CD14-positive monocyte (primary cell): ENCODE measurements at regions not wholly inside any gene's neighbourhood (a gene's known extent, or its start where the extent isn't known, plus 50 kb on each side); places are given as distances from the start of the nearest gene placed in this dataset.

Experiments
- DNase-seq, 3 donors: peaks; one replicate each; pipeline ENCODE4 v3.0.0-alpha.2; 2011 to 2022
- H2AFZ ChIP-seq: 2 replicates; pipeline ENCODE4 v1.6.0; 2012; ENCODE audit warnings: mild to moderate bottlenecking, low read depth, low read length, inconsistent platforms; ENCODE audit not compliant: insufficient read depth, poor library complexity, severe bottlenecking
- H3K27ac ChIP-seq, 2 donors: 1 replicate in 1 of 2; 2 replicates in 1 of 2; pipeline ENCODE4 v1.5.1; 2012 to 2013; ENCODE audit warnings: low read length in 2 of 2, control low read depth in 1 of 2, inconsistent platforms in 1 of 2, low read depth in 1 of 2, mild to moderate bottlenecking in 1 of 2
- H3K27me3 ChIP-seq, 2 donors: one replicate each; pipeline versions ENCODE4 v1.6.0 to v1.6.1; 2011 to 2013; ENCODE audit warnings: low read length in 2 of 2; ENCODE audit not compliant: control insufficient read depth in 2 of 2, insufficient read depth in 2 of 2
- H3K36me3 ChIP-seq, 2 donors: replicated peaks in 1 of 2; 1 replicate in 1 of 2; 2 replicates in 1 of 2; pipeline versions ENCODE4 v1.5.1 to v1.6.1; 2012 to 2013; ENCODE audit warnings: low read length in 2 of 2, control low read depth in 1 of 2, inconsistent platforms in 1 of 2, mild to moderate bottlenecking in 1 of 2; ENCODE audit not compliant: insufficient read depth in 2 of 2, control insufficient read depth in 1 of 2
- H3K4me1 ChIP-seq, 2 donors: 1 replicate in 1 of 2; 2 replicates in 1 of 2; pipeline versions ENCODE4 v1.5.1 to v1.6.1; 2012 to 2013; ENCODE audit warnings: low read length in 2 of 2, control low read depth in 1 of 2, inconsistent platforms in 1 of 2, mild to moderate bottlenecking in 1 of 2, moderate library complexity in 1 of 2; ENCODE audit not compliant: insufficient read depth in 2 of 2, control insufficient read depth in 1 of 2
- H3K4me2 ChIP-seq: replicated peaks from 2 replicates; pipeline ENCODE3; 2012; ENCODE audit warnings: low read length, moderate library complexity, mild to moderate bottlenecking; ENCODE audit not compliant: poor library complexity, severe bottlenecking; ENCODE audit errors: extremely low read depth
- H3K4me3 ChIP-seq, 3 experiments: fragments of 200-600 bp in 1 of 3; sonication (generic) in 1 of 3; replicated peaks in 1 of 3; 1 replicate in 2 of 3; 2 replicates in 1 of 3; pipeline ENCODE4 v1.5.1; 2011 to 2013; ENCODE audit warnings: low read length in 3 of 3, mild to moderate bottlenecking in 3 of 3, control low read depth in 2 of 3, low read depth in 2 of 3, inconsistent platforms in 1 of 3, moderate library complexity in 1 of 3
- H3K79me2 ChIP-seq: 2 replicates; pipeline ENCODE4 v1.6.0; 2012; ENCODE audit warnings: mild to moderate bottlenecking, control low read depth, inconsistent platforms, low read length, moderate library complexity; ENCODE audit not compliant: insufficient read depth
- H3K9ac ChIP-seq: 2 replicates; pipeline ENCODE4 v1.6.0; 2017; ENCODE audit warnings: low read length, mild to moderate bottlenecking; ENCODE audit not compliant: insufficient read depth, poor library complexity, severe bottlenecking
- H3K9me3 ChIP-seq, 2 donors: replicated peaks in 1 of 2; 1 replicate in 1 of 2; 2 replicates in 1 of 2; pipeline versions ENCODE4 v1.5.1 to v1.6.1; 2012 to 2013; ENCODE audit warnings: low read length in 2 of 2, control low read depth in 1 of 2; ENCODE audit not compliant: control insufficient read depth in 1 of 2, insufficient read depth in 1 of 2
- H4K20me1 ChIP-seq: 2 replicates; pipeline ENCODE4 v1.6.0; 2012; ENCODE audit warnings: mild to moderate bottlenecking, low read length, control low read depth, moderate library complexity; ENCODE audit not compliant: insufficient read depth
- H3K27ac Mint-ChIP-seq, 7 donors: one replicate each; pipeline ENCODE4 v1.8.0; 2020; ENCODE audit warnings: mild to moderate bottlenecking in 7 of 7, mixed read lengths in 7 of 7, moderate library complexity in 6 of 7, inconsistent platforms in 2 of 7
- H3K27me3 Mint-ChIP-seq, 3 donors: one replicate each; pipeline ENCODE4 v1.8.0; 2021 to 2022; ENCODE audit warnings: low read depth in 3 of 3, mild to moderate bottlenecking in 3 of 3, mixed read lengths in 3 of 3, moderate library complexity in 3 of 3, inconsistent platforms in 1 of 3
- H3K36me3 Mint-ChIP-seq, 2 donors: one replicate each; pipeline ENCODE4 v1.8.0; 2020; ENCODE audit warnings: mixed read lengths in 2 of 2, inconsistent platforms in 1 of 2, mild to moderate bottlenecking in 1 of 2
- H3K4me1 Mint-ChIP-seq: one replicate; pipeline ENCODE4 v1.8.0; 2020; ENCODE audit warnings: mild to moderate bottlenecking, mixed read lengths
- H3K4me3 Mint-ChIP-seq, 2 donors: one replicate each; pipeline ENCODE4 v1.8.0; 2020; ENCODE audit warnings: mild to moderate bottlenecking in 2 of 2, mixed read lengths in 2 of 2, moderate library complexity in 1 of 2
- H3K9me3 Mint-ChIP-seq, 7 donors: one replicate each; pipeline ENCODE4 v1.8.0; 2020 to 2022; ENCODE audit warnings: mixed read lengths in 7 of 7, mild to moderate bottlenecking in 6 of 7, moderate library complexity in 6 of 7, inconsistent platforms in 2 of 7
- WGBS: methylation state at CpG from one replicate; pipeline ENCODE4 v1.1.5; 2013; ENCODE audit warnings: missing lambda C conversion rate; ENCODE audit not compliant: insufficient coverage; 5-methylcytosine and 5-hydroxymethylcytosine counted together
- intact Hi-C, 2 donors: fragments of 100-400 bp; cut with micrococcal nuclease; formaldehyde crosslinking; loops; one replicate each; pipeline versions ENCODE4 v1.15.0 to v1.15.1; 2023
- TF ChIP-seq, protein P1 (sequence below): fragments of 200-600 bp; IDR thresholded peaks from one replicate; pipeline ENCODE4 v1.8.0; 2022; ENCODE audit warnings: antibody characterized with exemption, mild to moderate bottlenecking

DNA sequence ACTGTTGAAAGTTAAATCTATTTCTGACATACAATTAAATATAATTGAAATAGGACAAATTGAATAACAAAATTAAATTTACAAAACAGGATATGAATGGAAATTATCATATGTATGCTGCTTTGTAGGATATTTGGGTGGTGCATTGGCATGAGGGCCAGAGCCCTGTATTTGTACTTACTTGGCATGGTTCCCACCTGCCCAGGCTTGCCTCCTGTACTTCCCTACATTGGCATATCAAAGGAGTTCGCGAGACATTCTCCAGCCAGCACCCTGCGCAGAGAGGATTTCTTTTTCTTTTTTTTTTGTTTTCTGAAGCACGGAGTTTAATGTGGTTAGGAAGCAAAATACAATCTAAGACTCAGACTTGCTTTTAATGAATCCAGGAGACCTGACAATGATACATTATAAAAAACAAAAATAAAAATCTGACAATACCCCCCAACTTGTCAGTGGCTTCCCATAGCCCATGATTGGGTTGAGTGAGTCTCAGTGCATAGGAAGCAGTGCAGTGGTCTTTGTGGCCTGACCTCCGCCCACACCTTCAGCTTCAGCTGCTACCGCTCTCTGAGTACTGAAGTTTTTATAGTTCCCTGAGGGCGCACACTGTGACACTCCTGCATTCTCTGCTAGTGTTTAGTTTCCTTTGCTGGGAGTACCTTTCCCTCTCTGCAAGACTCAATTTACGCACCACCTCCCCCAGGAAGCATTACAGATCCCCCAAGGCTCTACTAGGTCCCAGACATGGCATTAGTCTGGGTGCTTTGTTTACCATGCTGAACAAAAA, 440.8 kb downstream of the UTRN start:
- H3K4me3 ChIP-seq = no peak overlapping the region
- WGBS = 100% methylated on average over 1 of the region's 8 CpGs
- H3K9me3 ChIP-seq = no peaks in the 10 kb centered on the region
- Mint-ChIP-seq H3K27ac (no peak overlapping the region), H3K4me3 (no peak overlapping the region), H3K4me1 (peaks cover 20% of the 10 kb centered on the region), H3K27me3 (no peaks in the 10 kb centered on the region), H3K36me3 (peaks cover 39 to 45% of the 10 kb centered on the region in 2 donors), H3K9me3 (peaks cover 0 to 5% (median 0%) of the 10 kb centered on the region in 7 donors)
- no peaks in the 10 kb centered on the region for H3K27me3 ChIP-seq
- TF ChIP-seq, protein P1, sequence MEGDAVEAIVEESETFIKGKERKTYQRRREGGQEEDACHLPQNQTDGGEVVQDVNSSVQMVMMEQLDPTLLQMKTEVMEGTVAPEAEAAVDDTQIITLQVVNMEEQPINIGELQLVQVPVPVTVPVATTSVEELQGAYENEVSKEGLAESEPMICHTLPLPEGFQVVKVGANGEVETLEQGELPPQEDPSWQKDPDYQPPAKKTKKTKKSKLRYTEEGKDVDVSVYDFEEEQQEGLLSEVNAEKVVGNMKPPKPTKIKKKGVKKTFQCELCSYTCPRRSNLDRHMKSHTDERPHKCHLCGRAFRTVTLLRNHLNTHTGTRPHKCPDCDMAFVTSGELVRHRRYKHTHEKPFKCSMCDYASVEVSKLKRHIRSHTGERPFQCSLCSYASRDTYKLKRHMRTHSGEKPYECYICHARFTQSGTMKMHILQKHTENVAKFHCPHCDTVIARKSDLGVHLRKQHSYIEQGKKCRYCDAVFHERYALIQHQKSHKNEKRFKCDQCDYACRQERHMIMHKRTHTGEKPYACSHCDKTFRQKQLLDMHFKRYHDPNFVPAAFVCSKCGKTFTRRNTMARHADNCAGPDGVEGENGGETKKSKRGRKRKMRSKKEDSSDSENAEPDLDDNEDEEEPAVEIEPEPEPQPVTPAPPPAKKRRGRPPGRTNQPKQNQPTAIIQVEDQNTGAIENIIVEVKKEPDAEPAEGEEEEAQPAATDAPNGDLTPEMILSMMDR = no peak
- DNase-seq = no peak
- no peak overlapping the region for H3K27ac ChIP-seq
- peaks cover 21 to 29% of the 10 kb centered on the region in 2 donors for H3K36me3 ChIP-seq
- peaks cover 84% of the 10 kb centered on the region for H4K20me1 ChIP-seq
- peaks cover 4% of the 10 kb centered on the region for H3K79me2 ChIP-seq
- H2AFZ ChIP-seq = no peak overlapping the region
- intact Hi-C loops = no loop called here
- H3K9ac ChIP-seq = no peak overlapping the region
- H3K4me2 ChIP-seq = no peak overlapping the region
- peaks cover 14 to 18% of the 10 kb centered on the region in 2 donors for H3K4me1 ChIP-seq

DNA sequence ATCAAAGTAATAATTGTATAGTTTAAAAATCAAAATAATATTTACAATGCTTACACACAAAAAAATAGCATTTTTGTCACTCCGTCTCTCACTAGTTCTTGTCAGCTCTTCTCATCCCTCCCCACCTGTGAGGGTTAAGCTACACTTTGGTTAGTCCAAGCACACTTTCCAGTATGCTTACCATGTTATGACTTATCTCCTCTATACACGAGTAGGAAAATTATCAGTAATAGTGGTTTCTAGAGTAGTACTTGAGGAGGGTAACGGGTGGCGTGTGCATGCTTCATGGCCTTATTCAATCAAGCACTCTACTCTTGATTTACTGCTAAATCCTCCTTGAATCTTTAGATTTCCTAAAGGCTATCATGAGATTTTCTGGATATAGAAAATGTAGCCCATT, 443.7 kb downstream of the UTRN start:
- Histone ChIP-seq H3K9me3 (no peaks in the 10 kb centered on the region), H3K79me2 (no peaks in the 10 kb centered on the region), H3K27ac (no peak overlapping the region), H3K4me2 (no peak overlapping the region), H4K20me1 (peaks cover 74% of the 10 kb centered on the region), H3K36me3 (peaks cover 46 to 55% of the 10 kb centered on the region in 2 donors), H3K9ac (no peak overlapping the region), H3K27me3 (no peaks in the 10 kb centered on the region), H3K4me1 (no peaks in the 10 kb centered on the region), H3K4me3 (no peak overlapping the region), H2AFZ (no peak overlapping the region)
- H3K4me1 Mint-ChIP-seq = peaks cover 3% of the 10 kb centered on the region
- DNase-seq = no peak
- H3K27me3 Mint-ChIP-seq = no peaks in the 10 kb centered on the region
- H3K9me3 Mint-ChIP-seq = peaks cover 0 to 5% (median 1%) of the 10 kb centered on the region in 7 donors
- intact Hi-C loops = no loop called here
- TF ChIP-seq, protein P1 = no peak
- H3K36me3 Mint-ChIP-seq = peaks cover 50 to 56% of the 10 kb centered on the region in 2 donors
- no peak overlapping the region for H3K27ac Mint-ChIP-seq
- no peak overlapping the region for H3K4me3 Mint-ChIP-seq
- no CpG with 5 or more reads among the region's 4 CpGs for WGBS
